ENCODE measurements at regions not wholly inside any gene's neighbourhood (a gene's known extent, or its start where the extent isn't known, plus 50 kb on each side); places are given as distances from the start of the nearest gene placed in this dataset.

- no peak overlapping the region for H3K27ac ChIP-seq
- TF ChIP-seq ZFX (IDR thresholded peaks at IDR 0.05; ENCODE audit: borderline replicate concordance) (no peak), CTCF (IDR thresholded peaks at IDR 0.05) (no peak)
Measured at GRCh38 chr21:38945545-38946245, 140.0 kb downstream of the ETS2 start.

GRCh38 chr21:38944903-38945302 lies 139.2 kb downstream of the ETS2 start:
- TF ChIP-seq ZFX (IDR thresholded peaks at IDR 0.05; ENCODE audit: borderline replicate concordance) (no peak), CTCF (IDR thresholded peaks at IDR 0.05) (no peak)
- H3K27ac ChIP-seq, result no peak overlapping the region

GRCh38 chr21:38944402-38944801 lies 138.7 kb downstream of the ETS2 start:
- H3K27ac ChIP-seq, result no peak overlapping the region
- TF ChIP-seq ZFX (IDR thresholded peaks at IDR 0.05; ENCODE audit: borderline replicate concordance), result no peak

GRCh38 chr21:38942748-38943211 lies 137.1 kb downstream of the ETS2 start:
- no peak overlapping the region for H3K27ac ChIP-seq
- TF ChIP-seq ZFX (IDR thresholded peaks at IDR 0.05; ENCODE audit: borderline replicate concordance) (no peak), CTCF (IDR thresholded peaks at IDR 0.05) (no peak)

- TF ChIP-seq ZFX (IDR thresholded peaks at IDR 0.05; ENCODE audit: borderline replicate concordance) (no peak), CTCF (IDR thresholded peaks at IDR 0.05) (no peak)
- no peak overlapping the region for H3K27ac ChIP-seq
Measured at GRCh38 chr21:38938769-38939168, 133.0 kb downstream of the ETS2 start.

- TF ChIP-seq ZFX (IDR thresholded peaks at IDR 0.05; ENCODE audit: borderline replicate concordance) (no peak), CTCF (IDR thresholded peaks at IDR 0.05) (no peak)
- H3K27ac ChIP-seq, result no peak overlapping the region
Measured at GRCh38 chr21:38938343-38938742, 132.6 kb downstream of the ETS2 start.

GRCh38 chr21:38937844-38938243 lies 132.1 kb downstream of the ETS2 start:
- H3K27ac ChIP-seq, result no peak overlapping the region
- TF ChIP-seq CTCF (IDR thresholded peaks at IDR 0.05) (no peak), ZFX (IDR thresholded peaks at IDR 0.05; ENCODE audit: borderline replicate concordance) (no peak)

All from 22Rv1 (cell line).